ENCODE measurements at regions not wholly inside any gene's neighbourhood (a gene's known extent, or its start where the extent isn't known, plus 50 kb on each side); places are given as distances from the start of the nearest gene placed in this dataset.

GRCh38 chr10:131615150-131615549 is 285.7 kb upstream of the PPP2R2D start:
- no peaks in the 10 kb centered on the region for H3K36me3 ChIP-seq (ENCODE audit: insufficient read depth, low read length, poor library complexity, severe bottlenecking)
- H3K4me3 ChIP-seq (ENCODE audit: low read depth, low read length, poor library complexity, severe bottlenecking): no peak overlapping the region
- H3K27me3 ChIP-seq (replicated peaks; ENCODE audit: insufficient read depth, low read depth, low read length, poor library complexity): peaks cover 20% of the 10 kb centered on the region
- POLR2A ChIA-PET (ENCODE audit: low non-redundant PET): no interaction called here
- no peak for DNase-seq (ENCODE audit: low spot score)
- TF ChIP-seq CTCF (conservative IDR thresholded peaks at IDR 0.05; ENCODE audit: low read depth, low read length) (no peak), EZH2 (IDR thresholded peaks at IDR 0.05; ENCODE audit: borderline replicate concordance, low read depth, low read length, poor library complexity, severe bottlenecking) (no peak)
- intact Hi-C loops (cut with micrococcal nuclease; ENCODE audit: unreplicated experiment): no loop called here
- H3K9me3 ChIP-seq (ENCODE audit: low read depth, low read length, poor library complexity, severe bottlenecking): no peaks in the 10 kb centered on the region
- no peaks in the 10 kb centered on the region for H3K4me1 ChIP-seq (ENCODE audit: insufficient read depth, low read length, poor library complexity, severe bottlenecking)
- CTCF ChIA-PET: no interaction called here
- no TSS peak for BruUV-seq (replicated peaks)
- no peak overlapping the region for H3K27ac ChIP-seq (ENCODE audit: low read depth, low read length, poor library complexity, severe bottlenecking)

DNA sequence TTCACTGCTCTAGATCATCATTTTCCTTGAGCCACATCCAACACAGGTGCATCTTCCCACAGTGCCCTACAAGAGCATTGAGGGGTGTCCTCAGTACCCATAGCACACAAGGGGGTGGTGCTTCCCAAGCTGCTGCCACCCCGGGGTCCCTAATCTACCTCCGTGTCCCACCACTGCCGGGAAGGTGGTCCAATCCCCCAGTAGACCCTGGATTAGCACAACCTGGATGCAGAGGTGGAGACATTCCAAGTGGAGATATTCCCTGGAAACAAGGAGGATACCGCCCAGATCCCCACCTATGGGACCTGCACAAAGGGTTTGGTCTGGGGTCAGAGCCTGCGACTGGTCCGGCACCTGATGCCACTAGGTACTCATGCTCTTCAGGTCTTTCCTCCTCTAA is 284.8 kb upstream of the PPP2R2D start:
- CTCF ChIA-PET: no interaction called here
- DNase-seq (ENCODE audit: low spot score): no peak
- TF ChIP-seq CTCF (conservative IDR thresholded peaks at IDR 0.05; ENCODE audit: low read depth, low read length) (no peak), EZH2 (IDR thresholded peaks at IDR 0.05; ENCODE audit: borderline replicate concordance, low read depth, low read length, poor library complexity, severe bottlenecking) (no peak)
- no TSS peak for BruUV-seq (replicated peaks)
- Histone ChIP-seq H3K9me3 (ENCODE audit: low read depth, low read length, poor library complexity, severe bottlenecking) (no peaks in the 10 kb centered on the region), H3K4me3 (ENCODE audit: low read depth, low read length, poor library complexity, severe bottlenecking) (no peak overlapping the region), H3K27me3 (replicated peaks; ENCODE audit: insufficient read depth, low read depth, low read length, poor library complexity) (peaks cover 20% of the 10 kb centered on the region), H3K27ac (ENCODE audit: low read depth, low read length, poor library complexity, severe bottlenecking) (no peak overlapping the region), H3K4me1 (ENCODE audit: insufficient read depth, low read length, poor library complexity, severe bottlenecking) (no peaks in the 10 kb centered on the region), H3K36me3 (ENCODE audit: insufficient read depth, low read length, poor library complexity, severe bottlenecking) (no peaks in the 10 kb centered on the region)
- POLR2A ChIA-PET (ENCODE audit: low non-redundant PET): no interaction called here
- intact Hi-C loops (cut with micrococcal nuclease; ENCODE audit: unreplicated experiment): no loop called here

- H3K27ac ChIP-seq (ENCODE audit: low read depth, low read length, poor library complexity, severe bottlenecking): no peak overlapping the region
- no peak for DNase-seq (ENCODE audit: low spot score)
- BruUV-seq (replicated peaks): no TSS peak
- POLR2A ChIA-PET (ENCODE audit: low non-redundant PET): no interaction called here
- peaks cover 13% of the 10 kb centered on the region for H3K27me3 ChIP-seq (replicated peaks; ENCODE audit: insufficient read depth, low read depth, low read length, poor library complexity)
- CTCF ChIA-PET: no interaction called here
- H3K4me1 ChIP-seq (ENCODE audit: insufficient read depth, low read length, poor library complexity, severe bottlenecking): no peaks in the 10 kb centered on the region
- no peaks in the 10 kb centered on the region for H3K36me3 ChIP-seq (ENCODE audit: insufficient read depth, low read length, poor library complexity, severe bottlenecking)
- TF ChIP-seq EZH2 (IDR thresholded peaks at IDR 0.05; ENCODE audit: borderline replicate concordance, low read depth, low read length, poor library complexity, severe bottlenecking) (no peak), CTCF (conservative IDR thresholded peaks at IDR 0.05; ENCODE audit: low read depth, low read length) (no peak)
- intact Hi-C loops (cut with micrococcal nuclease; ENCODE audit: unreplicated experiment): no loop called here
- no peak overlapping the region for H3K4me3 ChIP-seq (ENCODE audit: low read depth, low read length, poor library complexity, severe bottlenecking)
- no peaks in the 10 kb centered on the region for H3K9me3 ChIP-seq (ENCODE audit: low read depth, low read length, poor library complexity, severe bottlenecking)
These were observed 283.5 kb upstream of the PPP2R2D start for GRCh38 chr10:131617113-131617858.
